ENCODE measurements at regions not wholly inside any gene's neighbourhood (a gene's known extent, or its start where the extent isn't known, plus 50 kb on each side); places are given as distances from the start of the nearest gene placed in this dataset.

DNA sequence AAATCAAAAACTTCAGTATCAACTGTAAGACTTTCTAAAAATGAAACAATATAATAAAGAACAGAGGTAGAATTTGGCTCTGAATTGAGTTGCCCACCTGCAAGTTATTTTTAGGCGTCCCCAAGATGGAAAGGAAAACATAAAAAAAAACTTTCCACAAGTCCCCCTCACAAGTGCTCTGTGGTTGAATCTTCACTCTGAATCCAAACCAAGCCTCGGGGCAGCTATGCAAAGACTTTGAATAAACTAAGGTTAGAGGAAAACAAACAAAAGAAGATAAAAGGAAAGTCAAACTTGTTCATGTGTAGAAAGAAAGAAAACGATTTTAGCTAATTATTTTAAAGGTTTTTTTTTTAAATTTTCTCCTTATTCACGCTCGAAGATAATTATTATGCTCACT, 372.4 kb upstream of the SLIT2 start:
- TF ChIP-seq, protein P1, sequence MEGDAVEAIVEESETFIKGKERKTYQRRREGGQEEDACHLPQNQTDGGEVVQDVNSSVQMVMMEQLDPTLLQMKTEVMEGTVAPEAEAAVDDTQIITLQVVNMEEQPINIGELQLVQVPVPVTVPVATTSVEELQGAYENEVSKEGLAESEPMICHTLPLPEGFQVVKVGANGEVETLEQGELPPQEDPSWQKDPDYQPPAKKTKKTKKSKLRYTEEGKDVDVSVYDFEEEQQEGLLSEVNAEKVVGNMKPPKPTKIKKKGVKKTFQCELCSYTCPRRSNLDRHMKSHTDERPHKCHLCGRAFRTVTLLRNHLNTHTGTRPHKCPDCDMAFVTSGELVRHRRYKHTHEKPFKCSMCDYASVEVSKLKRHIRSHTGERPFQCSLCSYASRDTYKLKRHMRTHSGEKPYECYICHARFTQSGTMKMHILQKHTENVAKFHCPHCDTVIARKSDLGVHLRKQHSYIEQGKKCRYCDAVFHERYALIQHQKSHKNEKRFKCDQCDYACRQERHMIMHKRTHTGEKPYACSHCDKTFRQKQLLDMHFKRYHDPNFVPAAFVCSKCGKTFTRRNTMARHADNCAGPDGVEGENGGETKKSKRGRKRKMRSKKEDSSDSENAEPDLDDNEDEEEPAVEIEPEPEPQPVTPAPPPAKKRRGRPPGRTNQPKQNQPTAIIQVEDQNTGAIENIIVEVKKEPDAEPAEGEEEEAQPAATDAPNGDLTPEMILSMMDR (IDR thresholded peaks at IDR 0.05) = no peak
- TF ChIP-seq POLR2A (IDR thresholded peaks at IDR 0.05) = no peak
- no peak for TF ChIP-seq POLR2AphosphoS5 (IDR thresholded peaks at IDR 0.05)
